ENCODE measurements at regions not wholly inside any gene's neighbourhood (a gene's known extent, or its start where the extent isn't known, plus 50 kb on each side); places are given as distances from the start of the nearest gene placed in this dataset.
"Not testable (repeated sequence)": the region's sequence is repeated elsewhere in the genome, so short reads cannot be mapped to it uniquely, and the experiment has no call there.

- Histone ChIP-seq H3K27me3 (ENCODE audit: insufficient read depth, low read length, poor library complexity) (no peaks in the 10 kb centered on the region), H3K79me2 (ENCODE audit: control insufficient read depth, insufficient read depth, low read length) (no peaks in the 10 kb centered on the region), H3K4ac (ENCODE audit: low read depth, low read length) (no peak overlapping the region), H3K4me2 (ENCODE audit: low read length) (peak overlapping the region; percentile 70), H3K36me3 (ENCODE audit: control insufficient read depth, insufficient read depth, low read length) (no peaks in the 10 kb centered on the region), H4K5ac (ENCODE audit: low read length) (no peak overlapping the region), H2BK5ac (ENCODE audit: low read length) (peak overlapping the region; percentile 51), H2BK15ac (replicated peaks; ENCODE audit: low read depth) (no peak overlapping the region), H3K18ac (ENCODE audit: low read length) (peak overlapping the region; percentile 40), H3K4me1 (ENCODE audit: control insufficient read depth, low read depth, low read length) (peaks cover 2% of the 10 kb centered on the region), H3K56ac (ENCODE audit: low read length) (peak overlapping the region; percentile 90), H4K8ac (ENCODE audit: low read depth, low read length) (no peak overlapping the region), H3K9ac (ENCODE audit: low read length) (peak overlapping the region; percentile 67), H3K23ac (ENCODE audit: low read length) (no peak overlapping the region), H3K79me1 (ENCODE audit: low read length) (no peaks in the 10 kb centered on the region), H3K4me3 (ENCODE audit: low read length) (peak overlapping the region; percentile 91), H3K27ac (ENCODE audit: low read depth, low read length) (no peak overlapping the region), H2AK5ac (ENCODE audit: low read length) (no peak overlapping the region), H2BK120ac (ENCODE audit: low read depth, low read length) (no peak overlapping the region)
- no CpG with 5 or more reads among the region's 22 CpGs for WGBS (ENCODE audit: extremely low coverage, insufficient coverage, low lambda C conversion rate)
- DNase-seq = peak; percentile 93
Measured at GRCh38 chr6:27791182-27791943, 120.8 kb downstream of the OR2B2 start.

GRCh38 chr6:27788376-27788775 lies 123.8 kb downstream of the OR2B2 start:
- H3K79me2 ChIP-seq (ENCODE audit: control insufficient read depth, insufficient read depth, low read length); H4K5ac ChIP-seq (ENCODE audit: low read length); H2AK5ac ChIP-seq (ENCODE audit: low read length); H3K4me3 ChIP-seq (ENCODE audit: low read length); H4K8ac ChIP-seq (ENCODE audit: low read depth, low read length); H3K4me1 ChIP-seq (ENCODE audit: control insufficient read depth, low read depth, low read length); H3K23ac ChIP-seq (ENCODE audit: low read length); H2BK5ac ChIP-seq (ENCODE audit: low read length); H3K4me2 ChIP-seq (ENCODE audit: low read length); H3K27ac ChIP-seq (ENCODE audit: low read depth, low read length); H3K36me3 ChIP-seq (ENCODE audit: control insufficient read depth, insufficient read depth, low read length); H3K18ac ChIP-seq (ENCODE audit: low read length); H2BK120ac ChIP-seq (ENCODE audit: low read depth, low read length); DNase-seq; H3K9ac ChIP-seq (ENCODE audit: low read length); H3K27me3 ChIP-seq (ENCODE audit: insufficient read depth, low read length, poor library complexity); H3K56ac ChIP-seq (ENCODE audit: low read length); H2BK15ac ChIP-seq (replicated peaks; ENCODE audit: low read depth); H3K79me1 ChIP-seq (ENCODE audit: low read length); H3K4ac ChIP-seq (ENCODE audit: low read depth, low read length): not testable (repeated sequence)
- WGBS (ENCODE audit: extremely low coverage, insufficient coverage, low lambda C conversion rate) = no CpG with 5 or more reads among the region's 17 CpGs

- Histone ChIP-seq H3K4me2 (ENCODE audit: low read length) (no peak overlapping the region), H3K27me3 (ENCODE audit: insufficient read depth, low read length, poor library complexity) (no peaks in the 10 kb centered on the region), H3K23ac (ENCODE audit: low read length) (no peak overlapping the region), H3K27ac (ENCODE audit: low read depth, low read length) (no peak overlapping the region), H4K5ac (ENCODE audit: low read length) (no peak overlapping the region), H2BK120ac (ENCODE audit: low read depth, low read length) (no peak overlapping the region), H3K79me1 (ENCODE audit: low read length) (no peaks in the 10 kb centered on the region), H2AK5ac (ENCODE audit: low read length) (no peak overlapping the region), H3K36me3 (ENCODE audit: control insufficient read depth, insufficient read depth, low read length) (no peaks in the 10 kb centered on the region), H2BK15ac (replicated peaks; ENCODE audit: low read depth) (no peak overlapping the region), H2BK5ac (ENCODE audit: low read length) (no peak overlapping the region), H3K4me3 (ENCODE audit: low read length) (no peak overlapping the region), H3K4me1 (ENCODE audit: control insufficient read depth, low read depth, low read length) (no peaks in the 10 kb centered on the region), H3K4ac (ENCODE audit: low read depth, low read length) (no peak overlapping the region), H4K8ac (ENCODE audit: low read depth, low read length) (no peak overlapping the region), H3K79me2 (ENCODE audit: control insufficient read depth, insufficient read depth, low read length) (no peaks in the 10 kb centered on the region), H3K56ac (ENCODE audit: low read length) (no peak overlapping the region), H3K9ac (ENCODE audit: low read length) (no peak overlapping the region), H3K18ac (ENCODE audit: low read length) (no peak overlapping the region)
- DNase-seq = no peak
- no CpG with 5 or more reads among the region's 1 CpG for WGBS (ENCODE audit: extremely low coverage, insufficient coverage, low lambda C conversion rate)
Measured at GRCh38 chr6:27786048-27786447, 126.1 kb downstream of the OR2B2 start.

- Histone ChIP-seq H4K5ac (ENCODE audit: low read length) (no peak overlapping the region), H3K18ac (ENCODE audit: low read length) (no peak overlapping the region), H3K27ac (ENCODE audit: low read depth, low read length) (no peak overlapping the region), H3K4ac (ENCODE audit: low read depth, low read length) (no peak overlapping the region), H3K4me3 (ENCODE audit: low read length) (no peak overlapping the region), H3K56ac (ENCODE audit: low read length) (no peak overlapping the region), H3K36me3 (ENCODE audit: control insufficient read depth, insufficient read depth, low read length) (no peaks in the 10 kb centered on the region), H3K79me1 (ENCODE audit: low read length) (no peaks in the 10 kb centered on the region), H3K79me2 (ENCODE audit: control insufficient read depth, insufficient read depth, low read length) (no peaks in the 10 kb centered on the region), H3K4me1 (ENCODE audit: control insufficient read depth, low read depth, low read length) (no peaks in the 10 kb centered on the region), H3K23ac (ENCODE audit: low read length) (no peak overlapping the region), H2BK15ac (replicated peaks; ENCODE audit: low read depth) (no peak overlapping the region), H2AK5ac (ENCODE audit: low read length) (no peak overlapping the region), H3K4me2 (ENCODE audit: low read length) (no peak overlapping the region), H2BK120ac (ENCODE audit: low read depth, low read length) (no peak overlapping the region), H4K8ac (ENCODE audit: low read depth, low read length) (no peak overlapping the region), H3K27me3 (ENCODE audit: insufficient read depth, low read length, poor library complexity) (no peaks in the 10 kb centered on the region), H2BK5ac (ENCODE audit: low read length) (no peak overlapping the region), H3K9ac (ENCODE audit: low read length) (no peak overlapping the region)
- DNase-seq = no peak
- WGBS (ENCODE audit: extremely low coverage, insufficient coverage, low lambda C conversion rate) = no CpG with 5 or more reads among the region's 2 CpGs
Measured at GRCh38 chr6:27785294-27785693, 126.9 kb downstream of the OR2B2 start.

- no peak overlapping the region for H3K9ac ChIP-seq (ENCODE audit: low read length)
- no peak overlapping the region for H3K23ac ChIP-seq (ENCODE audit: low read length)
- no peak overlapping the region for H2BK15ac ChIP-seq (replicated peaks; ENCODE audit: low read depth)
- no peak overlapping the region for H2BK120ac ChIP-seq (ENCODE audit: low read depth, low read length)
- no peak overlapping the region for H4K5ac ChIP-seq (ENCODE audit: low read length)
- H2AK5ac ChIP-seq (ENCODE audit: low read length) = no peak overlapping the region
- no peak overlapping the region for H3K18ac ChIP-seq (ENCODE audit: low read length)
- H3K4me2 ChIP-seq (ENCODE audit: low read length) = no peak overlapping the region
- H3K79me1 ChIP-seq (ENCODE audit: low read length) = no peaks in the 10 kb centered on the region
- no peak for DNase-seq
- no peak overlapping the region for H4K8ac ChIP-seq (ENCODE audit: low read depth, low read length)
- H3K79me2 ChIP-seq (ENCODE audit: control insufficient read depth, insufficient read depth, low read length) = no peaks in the 10 kb centered on the region
- no peak overlapping the region for H2BK5ac ChIP-seq (ENCODE audit: low read length)
- no peaks in the 10 kb centered on the region for H3K36me3 ChIP-seq (ENCODE audit: control insufficient read depth, insufficient read depth, low read length)
- H3K56ac ChIP-seq (ENCODE audit: low read length) = no peak overlapping the region
- no peak overlapping the region for H3K27ac ChIP-seq (ENCODE audit: low read depth, low read length)
- H3K4ac ChIP-seq (ENCODE audit: low read depth, low read length) = no peak overlapping the region
- no peak overlapping the region for H3K4me3 ChIP-seq (ENCODE audit: low read length)
- H3K27me3 ChIP-seq (ENCODE audit: insufficient read depth, low read length, poor library complexity) = no peaks in the 10 kb centered on the region
- H3K4me1 ChIP-seq (ENCODE audit: control insufficient read depth, low read depth, low read length) = no peaks in the 10 kb centered on the region
- WGBS (ENCODE audit: extremely low coverage, insufficient coverage, low lambda C conversion rate) = no CpG with 5 or more reads among the region's 2 CpGs
Measured at GRCh38 chr6:27782748-27783147, 129.4 kb downstream of the OR2B2 start.
